Nephron progenitor cell (in vitro differentiated cells): ENCODE measurements at regions not wholly inside any gene's neighbourhood (a gene's known extent, or its start where the extent isn't known, plus 50 kb on each side); places are given as distances from the start of the nearest gene placed in this dataset.

Experiments used
- DNase-seq: peaks from one replicate; pipeline ENCODE4 v3.0.0; 2021
- H3K27ac Mint-ChIP-seq: 2 replicates; pipeline ENCODE4 v1.8.0; 2021; ENCODE audit warnings: mild to moderate bottlenecking, moderate library complexity, mixed read lengths
- H3K27me3 Mint-ChIP-seq: 2 replicates; pipeline ENCODE4 v1.8.0; 2021; ENCODE audit warnings: mild to moderate bottlenecking, low read depth, mixed read lengths; ENCODE audit not compliant: poor library complexity
- H3K36me3 Mint-ChIP-seq: 2 replicates; pipeline ENCODE4 v1.8.0; 2021; ENCODE audit warnings: low read depth, mixed read lengths
- H3K4me1 Mint-ChIP-seq: 2 replicates; pipeline ENCODE4 v1.8.0; 2021; ENCODE audit warnings: mixed read lengths
- H3K4me3 Mint-ChIP-seq: 2 replicates; pipeline ENCODE4 v1.8.0; 2021; ENCODE audit warnings: mild to moderate bottlenecking, moderate library complexity, mixed read lengths
- H3K9me3 Mint-ChIP-seq: 2 replicates; pipeline ENCODE4 v1.8.0; 2021; ENCODE audit warnings: mild to moderate bottlenecking, moderate library complexity, mixed read lengths
- CTCF ChIP-seq: fragments of 200-600 bp; sonication (generic); IDR thresholded peaks from 2 replicates; pipeline ENCODE4 v1.5.0; 2021; ENCODE audit warnings: antibody characterized with exemption

DNA sequence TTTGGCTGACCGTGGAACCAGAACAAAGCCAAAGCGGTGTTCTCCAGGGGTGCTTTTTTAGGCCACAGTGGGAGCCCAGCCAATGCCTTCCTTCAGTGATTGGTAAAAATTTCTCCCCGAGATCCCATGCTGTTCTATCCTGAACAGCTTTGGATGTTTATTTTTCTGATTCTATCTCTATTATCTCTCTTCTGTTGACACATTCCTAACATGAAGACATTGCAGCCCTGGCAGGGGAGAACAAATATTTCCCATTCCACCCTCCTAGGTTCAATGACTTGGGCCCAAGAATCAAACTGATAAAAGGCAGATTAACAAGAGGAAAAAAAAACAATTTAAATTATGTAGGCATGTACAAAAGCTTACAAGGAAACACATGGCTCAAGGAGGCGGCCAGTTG lies 162.7 kb downstream of the PFKFB3 start:
- H3K36me3 Mint-ChIP-seq = peaks cover 8% of the 10 kb centered on the region
- no peak for TF ChIP-seq CTCF
- DNase-seq = no peak
- H3K27ac Mint-ChIP-seq = no peak overlapping the region
- H3K9me3 Mint-ChIP-seq = peaks cover 11% of the 10 kb centered on the region
- peaks cover 10% of the 10 kb centered on the region for H3K27me3 Mint-ChIP-seq
- no peak overlapping the region for H3K4me3 Mint-ChIP-seq
- H3K4me1 Mint-ChIP-seq = no peaks in the 10 kb centered on the region
